HG02759 (cell line): ENCODE measurements at regions not wholly inside any gene's neighbourhood (a gene's known extent, or its start where the extent isn't known, plus 50 kb on each side); places are given as distances from the start of the nearest gene placed in this dataset.

Source experiments
- ATAC-seq: cut with Tn5 transposase; IDR thresholded peaks from one replicate; pipeline ENCODE4 v1.9.1; 2021; ENCODE audit warnings: mild to moderate bottlenecking, moderate library complexity; ENCODE audit not compliant: unreplicated experiment

- no peak for ATAC-seq
Observed at GRCh38 chr1:83015163-83015562, 983.8 kb downstream of the TTLL7 start.

- ATAC-seq = no peak
Observed at GRCh38 chr1:83012950-83013349, 986.0 kb downstream of the TTLL7 start.

GRCh38 chr1:83011265-83011664 lies 987.7 kb downstream of the TTLL7 start:
- no peak for ATAC-seq

- ATAC-seq = no peak
Observed at GRCh38 chr1:83006271-83006670, 992.7 kb downstream of the TTLL7 start.

GRCh38 chr1:83000286-83000685 lies 998.6 kb downstream of the TTLL7 start:
- ATAC-seq = no peak

- ATAC-seq = no peak
Observed at GRCh38 chr1:82995951-82996350, 1003.0 kb downstream of the TTLL7 start.

GRCh38 chr1:82994616-82995263 lies 1004.2 kb downstream of the TTLL7 start:
- no peak for ATAC-seq

- no peak for ATAC-seq
Observed at GRCh38 chr1:82991569-82991968, 1007.4 kb downstream of the TTLL7 start.

- ATAC-seq = peak; percentile 96
Observed at GRCh38 chr1:82979593-82980236, 1019.2 kb downstream of the TTLL7 start.

GRCh38 chr1:82978461-82979324 lies 1020.2 kb downstream of the TTLL7 start:
- ATAC-seq = no peak

GRCh38 chr1:82972841-82973553 lies 1025.9 kb downstream of the TTLL7 start:
- ATAC-seq = no peak

GRCh38 chr1:82969340-82969739 lies 1029.6 kb downstream of the TTLL7 start:
- ATAC-seq = no peak

- ATAC-seq = no peak
Observed at GRCh38 chr1:82962658-82963057, 1036.3 kb downstream of the TTLL7 start.

GRCh38 chr1:82950606-82951200 lies 1048.2 kb downstream of the TTLL7 start:
- no peak for ATAC-seq

GRCh38 chr1:82948386-82948785 lies 1050.5 kb downstream of the TTLL7 start:
- no peak for ATAC-seq

GRCh38 chr1:82947278-82947677 lies 1051.7 kb downstream of the TTLL7 start:
- ATAC-seq = no peak

GRCh38 chr1:82946096-82946605 lies 1052.8 kb downstream of the TTLL7 start:
- no peak for ATAC-seq

- no peak for ATAC-seq
Observed at GRCh38 chr1:82944822-82945221, 1054.1 kb downstream of the TTLL7 start.

GRCh38 chr1:82934074-82934473 lies 1064.9 kb downstream of the TTLL7 start:
- ATAC-seq = no peak

GRCh38 chr1:82932727-82933126 lies 1066.2 kb downstream of the TTLL7 start:
- no peak for ATAC-seq

GRCh38 chr1:82932207-82932606 lies 1066.7 kb downstream of the TTLL7 start:
- no peak for ATAC-seq
